Kidney (tissue), 13 donors: ENCODE measurements at regions not wholly inside any gene's neighbourhood (a gene's known extent, or its start where the extent isn't known, plus 50 kb on each side); places are given as distances from the start of the nearest gene placed in this dataset.

Experiments
- DNase-seq, 5 donors: peaks; one replicate each; pipeline ENCODE4 v3.0.0-alpha.2; 2013 to 2020
- FAIRE-seq: peaks from 2 replicates; lab custom pipeline; 2012; peaks lifted over from hg19 to GRCh38; lab: Jason Lieb, UNC
- H3K27ac ChIP-seq, 2 donors: one replicate each; pipeline ENCODE4 v1.7.0; 2013; ENCODE audit warnings: low read depth in 2 of 2, low read length in 2 of 2, inconsistent platforms in 1 of 2
- H3K27me3 ChIP-seq: one replicate; pipeline ENCODE4 v1.7.1; 2013; ENCODE audit warnings: low read length, inconsistent platforms; ENCODE audit not compliant: control insufficient read depth, insufficient read depth
- H3K36me3 ChIP-seq, 3 donors: one replicate each; pipeline versions ENCODE4 v1.7.0 to v1.7.1; 2013; ENCODE audit warnings: low read length in 3 of 3, control low read depth in 1 of 3, inconsistent platforms in 1 of 3; ENCODE audit not compliant: insufficient read depth in 3 of 3, control insufficient read depth in 2 of 3
- H3K4me1 ChIP-seq, 3 donors: one replicate each; pipeline versions ENCODE4 v1.7.0 to v1.7.1; 2013; ENCODE audit warnings: low read length in 3 of 3, inconsistent platforms in 1 of 3, low read depth in 1 of 3; ENCODE audit not compliant: control insufficient read depth in 2 of 3, insufficient read depth in 2 of 3
- H3K4me3 ChIP-seq, 3 donors: one replicate each; pipeline versions ENCODE4 v1.7.0 to v1.8.1; 2013; ENCODE audit warnings: low read length in 3 of 3, control low read depth in 1 of 3, inconsistent platforms in 1 of 3
- H3K9ac ChIP-seq, 3 donors: one replicate each; pipeline versions ENCODE4 v1.7.0 to v1.7.1; 2013; ENCODE audit warnings: low read length in 3 of 3, control low read depth in 1 of 3, inconsistent platforms in 1 of 3
- H3K9me3 ChIP-seq, 3 donors: one replicate each; pipeline versions ENCODE4 v1.7.0 to v1.7.1; 2013; ENCODE audit warnings: low read length in 3 of 3, control low read depth in 1 of 3, inconsistent platforms in 1 of 3; ENCODE audit not compliant: control insufficient read depth in 2 of 3, insufficient read depth in 1 of 3
- CTCF ChIP-seq: IDR thresholded peaks from 3 replicates; pipeline ENCODE4 v1.5.1; 2012; ENCODE audit warnings: mild to moderate bottlenecking, moderate library complexity, borderline replicate concordance; ENCODE audit not compliant: insufficient read depth; ENCODE audit errors: extremely low read depth
- intact Hi-C: fragments of 100-400 bp; cut with DNase I; formaldehyde crosslinking; loops from one replicate; pipeline ENCODE4 v1.11.1; 2022
- donor health status: control.
- donor health status: control.
- donor health status: control.
- donor health status: control.
- donor health status: control.
- donor health status: DM: yes; HTN: yes; CAD: no.
- donor health status: Normal renal cell carcinoma (clear cell type).

- H3K36me3 ChIP-seq: no peaks in the 10 kb centered on the region
- TF ChIP-seq CTCF: no peak
- intact Hi-C loops: no loop called here
Observed at GRCh38 chrX:146451136-146451535, 358.4 kb upstream of the CXorf51B start.

DNA sequence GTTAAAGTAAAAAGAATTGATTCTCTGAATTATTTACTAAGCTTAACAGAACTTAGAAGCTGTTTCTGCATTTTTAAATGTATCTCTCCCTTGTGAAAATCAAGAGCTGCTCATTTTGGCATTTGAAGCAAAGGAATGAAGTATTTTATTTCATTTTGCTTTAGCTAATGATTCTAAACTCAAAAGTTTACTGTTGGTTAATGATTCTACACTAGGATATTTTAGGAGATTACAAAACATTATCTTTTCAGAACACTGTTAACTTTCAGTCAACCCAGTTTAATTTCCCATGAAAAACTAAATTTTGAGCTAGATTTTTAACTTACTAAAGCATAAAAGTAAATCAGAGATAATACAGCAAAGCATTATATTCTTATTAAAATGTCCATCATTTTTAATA, 355.2 kb upstream of the CXorf51B start:
- no peaks in the 10 kb centered on the region for H3K27me3 ChIP-seq
- DNase-seq: no peak
- FAIRE-seq: peak; percentile 92
- H3K9ac ChIP-seq: no peak overlapping the region
- no peak for TF ChIP-seq CTCF
- intact Hi-C loops: no loop called here
- no peaks in the 10 kb centered on the region for H3K4me1 ChIP-seq
- H3K4me3 ChIP-seq: no peak overlapping the region
- no peak overlapping the region for H3K27ac ChIP-seq
- H3K36me3 ChIP-seq: no peaks in the 10 kb centered on the region
- H3K9me3 ChIP-seq: no peaks in the 10 kb centered on the region

More at GRCh38 chrX:146451136-146451535, 358.4 kb upstream of the CXorf51B start:
- Histone ChIP-seq H3K4me1 (no peaks in the 10 kb centered on the region), H3K4me3 (no peak overlapping the region), H3K27me3 (no peaks in the 10 kb centered on the region), H3K9ac (no peak overlapping the region), H3K27ac (no peak overlapping the region), H3K9me3 (no peaks in the 10 kb centered on the region)
- DNase-seq: no peak
- no peak for FAIRE-seq

DNA sequence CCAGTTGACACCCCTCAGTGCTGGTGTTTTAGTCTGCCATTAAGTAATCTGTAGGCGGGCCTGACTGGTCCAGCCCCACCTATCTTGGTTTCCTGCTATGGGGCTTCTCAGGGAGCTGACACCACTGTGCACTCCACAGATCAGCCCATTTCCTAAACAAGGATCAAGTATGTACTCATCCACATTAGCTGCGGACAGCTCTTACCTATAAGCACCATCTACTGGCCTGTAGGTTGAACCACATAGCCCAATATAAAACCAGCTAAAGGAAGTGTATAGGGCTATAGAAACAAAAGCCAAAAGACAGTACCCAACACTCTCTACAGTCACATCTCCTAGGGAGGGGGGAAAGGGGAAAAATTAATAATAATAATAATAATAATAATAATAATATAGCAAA, 353.5 kb upstream of the CXorf51B start:
- TF ChIP-seq CTCF: no peak
- Histone ChIP-seq H3K9ac (no peak overlapping the region), H3K4me1 (no peaks in the 10 kb centered on the region), H3K27ac (no peak overlapping the region), H3K36me3 (no peaks in the 10 kb centered on the region), H3K27me3 (no peaks in the 10 kb centered on the region), H3K9me3 (no peaks in the 10 kb centered on the region), H3K4me3 (no peak overlapping the region)
- intact Hi-C loops: no loop called here
- no peak for DNase-seq
- FAIRE-seq: no peak

DNA sequence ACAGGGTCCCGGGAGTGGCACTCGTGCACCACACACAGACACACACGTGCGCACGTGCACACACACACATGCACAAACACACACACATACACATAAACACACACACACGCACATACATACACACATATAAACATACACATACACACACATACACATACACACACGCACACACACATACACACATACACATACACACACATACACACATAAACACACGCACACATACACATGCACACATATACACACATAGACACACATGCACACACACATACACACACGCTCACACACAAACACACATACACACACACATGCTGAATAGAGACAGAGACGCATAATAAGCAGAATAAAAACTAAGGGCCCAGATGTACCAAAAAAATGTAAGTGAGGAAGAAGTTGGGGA, 332.2 kb upstream of the CXorf51B start:
- TF ChIP-seq CTCF: no peak
- H3K9me3 ChIP-seq: no peaks in the 10 kb centered on the region

More for the DNA sequence above, 332.2 kb upstream of the CXorf51B start:
- intact Hi-C loops: no loop called here
- no peak overlapping the region for H3K27ac ChIP-seq
- peak overlapping the region in 1 of 3 donors; percentile 3 for H3K4me3 ChIP-seq
- no peaks in the 10 kb centered on the region for H3K4me1 ChIP-seq
- H3K9ac ChIP-seq: no peak overlapping the region
- H3K36me3 ChIP-seq: no peaks in the 10 kb centered on the region
- no peak for FAIRE-seq
- DNase-seq: no peak
- H3K27me3 ChIP-seq: no peaks in the 10 kb centered on the region
